Glutamatergic neuron (in vitro differentiated cells): ENCODE measurements at regions not wholly inside any gene's neighbourhood (a gene's known extent, or its start where the extent isn't known, plus 50 kb on each side); places are given as distances from the start of the nearest gene placed in this dataset.

ENCODE experiments used
- DNase-seq: peaks from one replicate; pipeline ENCODE4 v3.0.0; 2022
- H3K27ac Mint-ChIP-seq: one replicate; pipeline ENCODE4 v1.8.0; 2020; ENCODE audit warnings: mild to moderate bottlenecking, mixed read lengths, inconsistent platforms; ENCODE audit not compliant: unreplicated experiment
- H3K27me3 Mint-ChIP-seq: one replicate; pipeline ENCODE4 v1.8.0; 2020; ENCODE audit warnings: mild to moderate bottlenecking, moderate library complexity, mixed read lengths, inconsistent platforms; ENCODE audit not compliant: unreplicated experiment
- H3K36me3 Mint-ChIP-seq: one replicate; pipeline ENCODE4 v1.8.0; 2020; ENCODE audit warnings: mild to moderate bottlenecking, mixed read lengths, inconsistent platforms; ENCODE audit not compliant: unreplicated experiment
- H3K4me1 Mint-ChIP-seq: one replicate; pipeline ENCODE4 v1.8.0; 2020; ENCODE audit warnings: mild to moderate bottlenecking, low read depth, mixed read lengths, inconsistent platforms; ENCODE audit not compliant: unreplicated experiment
- H3K4me3 Mint-ChIP-seq: one replicate; pipeline ENCODE4 v1.8.0; 2020; ENCODE audit warnings: mild to moderate bottlenecking, mixed read lengths, inconsistent platforms; ENCODE audit not compliant: unreplicated experiment
- H3K9me3 Mint-ChIP-seq: one replicate; pipeline ENCODE4 v1.8.0; 2020; ENCODE audit warnings: mild to moderate bottlenecking, moderate library complexity, mixed read lengths, inconsistent platforms; ENCODE audit not compliant: unreplicated experiment
- TF ChIP-seq, protein P1 (sequence below): fragments of 200-600 bp; sonication (generic); IDR thresholded peaks from one replicate; pipeline ENCODE4 v1.5.0; 2021; ENCODE audit not compliant: partially characterized antibody, unreplicated experiment

DNA sequence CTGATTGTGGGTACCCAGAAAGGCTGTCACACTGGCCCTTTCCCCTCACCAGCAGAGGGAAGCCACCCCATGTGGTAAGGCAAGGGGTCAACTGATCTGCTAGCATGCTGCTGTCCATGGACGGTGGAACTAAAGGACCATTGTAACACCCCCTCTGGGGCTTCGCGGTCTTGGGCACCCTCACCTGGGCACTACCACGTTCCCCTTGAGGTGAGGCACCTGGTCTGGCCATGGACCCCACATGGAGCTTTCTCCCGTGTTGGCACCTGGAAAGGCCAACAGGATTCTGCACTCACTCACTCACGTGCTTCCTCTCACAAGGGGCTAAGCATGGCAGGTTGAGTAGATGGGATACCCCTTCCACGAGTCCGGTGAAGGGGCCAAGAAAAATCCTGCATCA, 72.0 kb upstream of the RFX3 start:
- no peaks in the 10 kb centered on the region for H3K27me3 Mint-ChIP-seq
- no peaks in the 10 kb centered on the region for H3K36me3 Mint-ChIP-seq
- no peak overlapping the region for H3K27ac Mint-ChIP-seq
- peaks cover 2% of the 10 kb centered on the region for H3K9me3 Mint-ChIP-seq
- H3K4me1 Mint-ChIP-seq, result no peaks in the 10 kb centered on the region
- TF ChIP-seq, protein P1, sequence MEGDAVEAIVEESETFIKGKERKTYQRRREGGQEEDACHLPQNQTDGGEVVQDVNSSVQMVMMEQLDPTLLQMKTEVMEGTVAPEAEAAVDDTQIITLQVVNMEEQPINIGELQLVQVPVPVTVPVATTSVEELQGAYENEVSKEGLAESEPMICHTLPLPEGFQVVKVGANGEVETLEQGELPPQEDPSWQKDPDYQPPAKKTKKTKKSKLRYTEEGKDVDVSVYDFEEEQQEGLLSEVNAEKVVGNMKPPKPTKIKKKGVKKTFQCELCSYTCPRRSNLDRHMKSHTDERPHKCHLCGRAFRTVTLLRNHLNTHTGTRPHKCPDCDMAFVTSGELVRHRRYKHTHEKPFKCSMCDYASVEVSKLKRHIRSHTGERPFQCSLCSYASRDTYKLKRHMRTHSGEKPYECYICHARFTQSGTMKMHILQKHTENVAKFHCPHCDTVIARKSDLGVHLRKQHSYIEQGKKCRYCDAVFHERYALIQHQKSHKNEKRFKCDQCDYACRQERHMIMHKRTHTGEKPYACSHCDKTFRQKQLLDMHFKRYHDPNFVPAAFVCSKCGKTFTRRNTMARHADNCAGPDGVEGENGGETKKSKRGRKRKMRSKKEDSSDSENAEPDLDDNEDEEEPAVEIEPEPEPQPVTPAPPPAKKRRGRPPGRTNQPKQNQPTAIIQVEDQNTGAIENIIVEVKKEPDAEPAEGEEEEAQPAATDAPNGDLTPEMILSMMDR, result no peak
- no peak for DNase-seq
- no peak overlapping the region for H3K4me3 Mint-ChIP-seq

DNA sequence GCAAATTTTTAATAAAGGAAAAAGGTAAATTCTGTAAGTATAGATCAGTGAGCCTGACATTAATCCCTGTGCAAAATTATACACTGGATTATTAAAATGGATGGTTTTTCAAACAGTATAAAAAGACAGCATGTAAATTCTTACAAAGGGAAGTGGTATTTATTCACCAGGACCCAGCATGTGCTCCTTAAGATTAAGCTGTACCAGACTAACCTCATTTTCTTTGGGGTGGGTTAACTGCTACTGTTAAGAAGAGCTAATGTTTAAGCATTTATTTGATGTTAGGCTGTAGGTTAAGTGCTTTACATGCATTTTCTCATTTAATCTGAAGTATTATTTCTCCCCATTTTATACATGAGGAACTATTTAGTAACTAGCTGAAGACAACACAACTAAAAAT, 60.3 kb upstream of the RFX3 start:
- Mint-ChIP-seq H3K4me3 (no peak overlapping the region), H3K27me3 (no peaks in the 10 kb centered on the region), H3K4me1 (peaks cover 4% of the 10 kb centered on the region), H3K27ac (no peak overlapping the region), H3K9me3 (peaks cover 2% of the 10 kb centered on the region), H3K36me3 (peaks cover 25% of the 10 kb centered on the region)
- no peak for DNase-seq
- TF ChIP-seq, protein P1, result no peak

DNA sequence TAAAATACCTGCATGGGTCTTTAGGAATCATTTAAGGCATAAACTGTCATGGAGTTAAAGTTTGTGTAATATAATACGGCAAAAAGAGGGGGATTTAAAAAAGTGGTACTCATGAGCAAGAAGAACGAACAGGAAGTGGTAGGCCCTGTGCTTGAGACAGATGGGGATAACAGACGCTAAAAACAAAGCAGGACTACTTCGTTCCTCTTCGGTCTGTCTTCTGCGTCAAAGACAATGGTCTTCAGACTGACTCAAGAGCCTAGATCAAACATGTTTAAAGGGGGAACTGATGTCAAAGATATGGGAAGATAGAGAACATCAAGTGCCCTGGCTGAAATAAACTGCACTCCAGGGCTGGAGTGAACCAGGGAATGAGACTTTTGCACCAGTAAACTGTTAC, 59.8 kb upstream of the RFX3 start:
- H3K36me3 Mint-ChIP-seq, result peaks cover 26% of the 10 kb centered on the region
- DNase-seq, result no peak
- H3K4me3 Mint-ChIP-seq, result no peak overlapping the region
- TF ChIP-seq, protein P1, result no peak
- H3K27ac Mint-ChIP-seq, result no peak overlapping the region
- H3K9me3 Mint-ChIP-seq, result peaks cover 2% of the 10 kb centered on the region
- H3K27me3 Mint-ChIP-seq, result no peaks in the 10 kb centered on the region
- peaks cover 4% of the 10 kb centered on the region for H3K4me1 Mint-ChIP-seq

DNA sequence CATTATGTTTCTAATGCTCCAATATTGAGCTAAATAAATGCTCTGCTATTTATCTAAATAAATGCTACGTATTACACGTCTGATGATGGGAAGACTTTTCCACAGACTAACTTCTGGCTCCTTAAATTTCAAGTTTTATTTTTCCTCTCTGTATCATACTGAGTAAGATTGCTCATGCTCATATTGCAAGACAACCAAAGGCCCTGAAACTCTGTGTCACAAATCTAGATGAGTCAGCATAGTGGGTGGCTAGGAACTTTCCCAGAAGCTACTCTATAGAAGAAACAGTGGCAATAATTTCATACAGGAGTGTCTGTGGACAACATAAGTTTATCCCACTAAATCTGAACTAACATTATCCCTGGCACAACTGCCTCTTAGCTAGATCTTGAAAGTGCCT, 53.0 kb upstream of the RFX3 start:
- peaks cover 12% of the 10 kb centered on the region for H3K36me3 Mint-ChIP-seq
- TF ChIP-seq, protein P1, result no peak
- no peaks in the 10 kb centered on the region for H3K4me1 Mint-ChIP-seq
- no peak overlapping the region for H3K4me3 Mint-ChIP-seq
- no peaks in the 10 kb centered on the region for H3K9me3 Mint-ChIP-seq
- no peak overlapping the region for H3K27ac Mint-ChIP-seq
- no peaks in the 10 kb centered on the region for H3K27me3 Mint-ChIP-seq
- no peak for DNase-seq

DNA sequence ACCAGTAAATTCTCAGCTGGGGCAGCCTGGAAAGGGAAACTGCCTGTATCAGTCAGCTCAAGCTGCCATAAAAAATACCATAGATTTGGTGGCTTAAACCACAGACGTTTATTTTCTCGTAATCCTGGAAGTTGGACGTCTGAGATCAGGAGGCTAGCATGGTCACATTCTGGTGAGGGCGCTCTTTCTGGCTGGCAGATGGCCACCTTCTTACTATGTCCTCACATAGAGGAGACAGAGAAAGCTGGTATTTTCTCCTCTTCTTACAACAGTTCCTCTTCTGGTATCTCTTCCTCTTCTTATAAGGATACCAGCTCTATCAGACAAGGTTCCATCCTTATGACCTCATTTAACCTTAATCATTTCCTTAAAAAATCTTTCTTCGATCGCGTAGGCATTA, 50.5 kb upstream of the RFX3 start:
- no peak for DNase-seq
- Mint-ChIP-seq H3K9me3 (no peaks in the 10 kb centered on the region), H3K4me1 (no peaks in the 10 kb centered on the region), H3K27ac (no peak overlapping the region), H3K27me3 (no peaks in the 10 kb centered on the region), H3K36me3 (peaks cover 7% of the 10 kb centered on the region), H3K4me3 (no peak overlapping the region)
- TF ChIP-seq, protein P1, result no peak
